HG02678 (cell line): ENCODE measurements at regions not wholly inside any gene's neighbourhood (a gene's known extent, or its start where the extent isn't known, plus 50 kb on each side); places are given as distances from the start of the nearest gene placed in this dataset.
"Not testable (repeated sequence)": the region's sequence is repeated elsewhere in the genome, so short reads cannot be mapped to it uniquely, and the experiment has no call there.

Experiments
- ATAC-seq: cut with Tn5 transposase; IDR thresholded peaks from one replicate; pipeline ENCODE4 v1.9.1; 2021; ENCODE audit warnings: mild to moderate bottlenecking, moderate library complexity; ENCODE audit not compliant: unreplicated experiment

GRCh38 chrX:859329-859728 is 228.7 kb downstream of the SHOX start:
- ATAC-seq: no peak

- ATAC-seq: no peak
These were observed 228.0 kb downstream of the SHOX start for GRCh38 chrX:858542-859078.

- ATAC-seq: no peak
These were observed 226.8 kb downstream of the SHOX start for GRCh38 chrX:857376-857775.

- no peak for ATAC-seq
These were observed 226.1 kb downstream of the SHOX start for GRCh38 chrX:856566-857290.

GRCh38 chrX:853304-853703 is 222.7 kb downstream of the SHOX start:
- no peak for ATAC-seq

GRCh38 chrX:850471-850916 is 219.9 kb downstream of the SHOX start:
- no peak for ATAC-seq

- no peak for ATAC-seq
These were observed 217.8 kb downstream of the SHOX start for GRCh38 chrX:848386-848785.

GRCh38 chrX:843306-843705 is 212.7 kb downstream of the SHOX start:
- no peak for ATAC-seq

GRCh38 chrX:840556-840955 is 210.0 kb downstream of the SHOX start:
- no peak for ATAC-seq

GRCh38 chrX:838666-839065 is 208.1 kb downstream of the SHOX start:
- not testable (repeated sequence) for ATAC-seq

- not testable (repeated sequence) for ATAC-seq
These were observed 205.3 kb downstream of the SHOX start for GRCh38 chrX:835857-836256.

GRCh38 chrX:830532-830931 is 199.9 kb downstream of the SHOX start:
- ATAC-seq: no peak

GRCh38 chrX:829145-829544 is 198.6 kb downstream of the SHOX start:
- no peak for ATAC-seq

- ATAC-seq: no peak
These were observed 197.9 kb downstream of the SHOX start for GRCh38 chrX:828411-828959.

- no peak for ATAC-seq
These were observed 195.9 kb downstream of the SHOX start for GRCh38 chrX:826448-826847.

- ATAC-seq: no peak
These were observed 195.4 kb downstream of the SHOX start for GRCh38 chrX:825991-826390.

- not testable (repeated sequence) for ATAC-seq
These were observed 192.5 kb downstream of the SHOX start for GRCh38 chrX:823073-823472.

GRCh38 chrX:821327-822107 is 190.9 kb downstream of the SHOX start:
- no peak for ATAC-seq

- ATAC-seq: no peak
These were observed 189.1 kb downstream of the SHOX start for GRCh38 chrX:819684-820083.

- no peak for ATAC-seq
These were observed 187.2 kb downstream of the SHOX start for GRCh38 chrX:817759-818300.

GRCh38 chrX:817147-817546 is 186.6 kb downstream of the SHOX start:
- ATAC-seq: not testable (repeated sequence)
